Astrocyte (in vitro differentiated cells and primary cell): ENCODE measurements at regions not wholly inside any gene's neighbourhood (a gene's known extent, or its start where the extent isn't known, plus 50 kb on each side); places are given as distances from the start of the nearest gene placed in this dataset.
A peak's percentile ranks its signal among the peaks of the same experiment; 100 is the strongest.

Experiments used
- DNase-seq: peaks from one replicate; pipeline ENCODE4 v3.0.0-alpha.2; 2010; ENCODE audit warnings: low read depth
- FAIRE-seq: peaks from 2 replicates; lab custom pipeline; 2011; peaks lifted over from hg19 to GRCh38; lab: Jason Lieb, UNC
- H2AFZ ChIP-seq: 2 replicates; pipeline ENCODE4 v1.6.0; 2012; ENCODE audit warnings: low read depth, low read length, inconsistent platforms
- H3K27ac ChIP-seq: 2 replicates; pipeline ENCODE4 v1.5.1; 2011; ENCODE audit warnings: low read depth, low read length, inconsistent platforms
- H3K27me3 ChIP-seq: 2 replicates; pipeline ENCODE4 v1.6.0; 2011; ENCODE audit warnings: low read length, inconsistent platforms; ENCODE audit not compliant: insufficient read depth
- H3K36me3 ChIP-seq: 2 replicates; pipeline ENCODE4 v1.5.1; 2011; ENCODE audit warnings: low read length, inconsistent platforms; ENCODE audit not compliant: insufficient read depth
- H3K4me1 ChIP-seq: 2 replicates; pipeline ENCODE4 v1.5.1; 2011; ENCODE audit warnings: low read length, inconsistent platforms; ENCODE audit not compliant: insufficient read depth
- H3K4me2 ChIP-seq: 2 replicates; pipeline ENCODE4 v1.6.0; 2012; ENCODE audit warnings: low read length, inconsistent platforms
- H3K4me3 ChIP-seq: 2 replicates; pipeline ENCODE4 v1.5.1; 2011; ENCODE audit warnings: low read depth, mild to moderate bottlenecking, low read length, inconsistent platforms; ENCODE audit not compliant: insufficient read depth
- H3K79me2 ChIP-seq: 2 replicates; pipeline ENCODE4 v1.6.0; 2012; ENCODE audit warnings: mild to moderate bottlenecking, low read length, inconsistent platforms; ENCODE audit not compliant: insufficient read depth
- H3K9ac ChIP-seq: 2 replicates; pipeline ENCODE4 v1.6.0; 2012; ENCODE audit warnings: mild to moderate bottlenecking, low read length, inconsistent platforms
- H3K9me3 ChIP-seq: 2 replicates; pipeline ENCODE4 v1.5.1; 2012; ENCODE audit warnings: low read depth, mild to moderate bottlenecking, low read length, inconsistent platforms; ENCODE audit not compliant: insufficient read depth
- H4K20me1 ChIP-seq: 2 replicates; pipeline ENCODE4 v1.6.0; 2012; ENCODE audit warnings: low read length, inconsistent platforms; ENCODE audit not compliant: insufficient read depth
- H3K27ac Mint-ChIP-seq: one replicate; pipeline ENCODE4 v1.8.0; 2021; ENCODE audit warnings: mild to moderate bottlenecking, mixed read lengths; ENCODE audit not compliant: unreplicated experiment
- H3K27me3 Mint-ChIP-seq: one replicate; pipeline ENCODE4 v1.8.0; 2021; ENCODE audit warnings: low read depth, mixed read lengths; ENCODE audit not compliant: unreplicated experiment
- H3K36me3 Mint-ChIP-seq: one replicate; pipeline ENCODE4 v1.8.0; 2021; ENCODE audit warnings: low read depth, mixed read lengths; ENCODE audit not compliant: unreplicated experiment
- H3K4me1 Mint-ChIP-seq: one replicate; pipeline ENCODE4 v1.8.0; 2021; ENCODE audit warnings: low read depth, mixed read lengths; ENCODE audit not compliant: unreplicated experiment
- H3K4me3 Mint-ChIP-seq: one replicate; pipeline ENCODE4 v1.8.0; 2021; ENCODE audit warnings: mild to moderate bottlenecking, moderate library complexity, mixed read lengths; ENCODE audit not compliant: unreplicated experiment
- H3K9me3 Mint-ChIP-seq: one replicate; pipeline ENCODE4 v1.8.0; 2021; ENCODE audit warnings: mild to moderate bottlenecking, mixed read lengths; ENCODE audit not compliant: unreplicated experiment
- EZH2 ChIP-seq: IDR thresholded peaks from 2 replicates; pipeline ENCODE4 v1.6.1; 2012; ENCODE audit warnings: mild to moderate bottlenecking, low read length, inconsistent platforms; ENCODE audit not compliant: insufficient read depth
- TF ChIP-seq, protein P1 (sequence below): IDR thresholded peaks from 2 replicates; pipeline ENCODE4 v1.5.1; 2011; ENCODE audit warnings: low read depth, mild to moderate bottlenecking, inconsistent platforms, low read length, moderate library complexity; ENCODE audit not compliant: insufficient read depth

DNA sequence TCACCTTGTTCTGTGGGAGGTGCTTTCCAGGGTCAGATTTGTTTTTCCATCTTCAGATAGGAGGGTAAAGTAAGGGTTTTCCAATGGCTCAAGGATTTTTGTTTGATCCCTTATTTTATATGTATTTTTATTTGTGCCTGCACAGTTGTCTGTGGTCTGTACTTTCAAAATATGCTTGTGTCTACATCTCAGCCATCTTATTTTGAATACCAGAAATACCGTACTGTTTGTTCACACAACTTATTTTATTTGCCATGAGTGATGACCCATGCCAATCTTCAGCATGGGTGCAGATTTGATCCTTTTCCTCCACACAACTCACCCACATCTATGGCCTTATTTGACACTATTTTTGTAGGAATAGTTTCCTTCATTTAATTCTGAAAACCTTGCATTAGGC, 72.2 kb upstream of the PTCHD4 start:
- Histone ChIP-seq H3K79me2 (no peaks in the 10 kb centered on the region), H3K9ac (no peak overlapping the region), H3K4me2 (no peak overlapping the region), H3K4me3 (no peak overlapping the region), H3K27ac (no peak overlapping the region), H3K4me1 (no peaks in the 10 kb centered on the region), H3K27me3 (no peaks in the 10 kb centered on the region), H4K20me1 (no peaks in the 10 kb centered on the region), H3K9me3 (no peaks in the 10 kb centered on the region), H3K36me3 (no peaks in the 10 kb centered on the region), H2AFZ (no peak overlapping the region)
- DNase-seq (peak; percentile 40), FAIRE-seq (no peak)
- TF ChIP-seq EZH2: no peak
- TF ChIP-seq, protein P1, sequence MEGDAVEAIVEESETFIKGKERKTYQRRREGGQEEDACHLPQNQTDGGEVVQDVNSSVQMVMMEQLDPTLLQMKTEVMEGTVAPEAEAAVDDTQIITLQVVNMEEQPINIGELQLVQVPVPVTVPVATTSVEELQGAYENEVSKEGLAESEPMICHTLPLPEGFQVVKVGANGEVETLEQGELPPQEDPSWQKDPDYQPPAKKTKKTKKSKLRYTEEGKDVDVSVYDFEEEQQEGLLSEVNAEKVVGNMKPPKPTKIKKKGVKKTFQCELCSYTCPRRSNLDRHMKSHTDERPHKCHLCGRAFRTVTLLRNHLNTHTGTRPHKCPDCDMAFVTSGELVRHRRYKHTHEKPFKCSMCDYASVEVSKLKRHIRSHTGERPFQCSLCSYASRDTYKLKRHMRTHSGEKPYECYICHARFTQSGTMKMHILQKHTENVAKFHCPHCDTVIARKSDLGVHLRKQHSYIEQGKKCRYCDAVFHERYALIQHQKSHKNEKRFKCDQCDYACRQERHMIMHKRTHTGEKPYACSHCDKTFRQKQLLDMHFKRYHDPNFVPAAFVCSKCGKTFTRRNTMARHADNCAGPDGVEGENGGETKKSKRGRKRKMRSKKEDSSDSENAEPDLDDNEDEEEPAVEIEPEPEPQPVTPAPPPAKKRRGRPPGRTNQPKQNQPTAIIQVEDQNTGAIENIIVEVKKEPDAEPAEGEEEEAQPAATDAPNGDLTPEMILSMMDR: no peak
- Mint-ChIP-seq H3K4me1 (no peaks in the 10 kb centered on the region), H3K27ac (no peak overlapping the region), H3K36me3 (no peaks in the 10 kb centered on the region), H3K27me3 (no peaks in the 10 kb centered on the region), H3K4me3 (no peak overlapping the region), H3K9me3 (no peaks in the 10 kb centered on the region)

DNA sequence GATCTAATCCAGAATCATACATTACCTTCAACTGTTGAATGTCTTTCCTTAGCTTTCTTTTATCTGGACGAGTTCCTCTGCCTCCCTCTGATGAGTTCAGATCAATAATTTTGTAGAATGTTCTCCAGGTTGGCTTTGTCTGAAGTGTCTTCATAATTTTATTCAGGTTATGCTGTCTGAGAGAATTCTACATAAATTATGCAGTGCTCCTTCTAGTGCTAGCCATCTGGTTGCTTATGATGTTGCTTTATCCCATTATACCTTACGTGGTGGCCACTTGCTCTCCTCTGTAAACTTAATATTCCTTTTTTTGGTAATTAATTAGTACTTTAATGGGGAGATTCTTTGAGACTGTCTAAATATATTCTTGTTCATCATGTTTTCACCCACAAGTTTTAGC, 67.7 kb upstream of the PTCHD4 start:
- no peak overlapping the region for H3K27ac ChIP-seq
- H3K36me3 ChIP-seq: no peaks in the 10 kb centered on the region
- Mint-ChIP-seq H3K27ac (no peak overlapping the region), H3K4me1 (no peaks in the 10 kb centered on the region), H3K4me3 (no peak overlapping the region), H3K27me3 (no peaks in the 10 kb centered on the region), H3K9me3 (no peaks in the 10 kb centered on the region), H3K36me3 (no peaks in the 10 kb centered on the region)
- H3K9ac ChIP-seq: no peak overlapping the region
- DNase-seq (no peak), FAIRE-seq (no peak)
- H3K9me3 ChIP-seq: no peaks in the 10 kb centered on the region
- TF ChIP-seq EZH2: no peak
- TF ChIP-seq, protein P1: no peak
- H3K4me1 ChIP-seq: no peaks in the 10 kb centered on the region
- H4K20me1 ChIP-seq: no peaks in the 10 kb centered on the region
- H2AFZ ChIP-seq: no peak overlapping the region
- no peaks in the 10 kb centered on the region for H3K79me2 ChIP-seq
- no peaks in the 10 kb centered on the region for H3K27me3 ChIP-seq
- no peak overlapping the region for H3K4me2 ChIP-seq
- H3K4me3 ChIP-seq: no peak overlapping the region

DNA sequence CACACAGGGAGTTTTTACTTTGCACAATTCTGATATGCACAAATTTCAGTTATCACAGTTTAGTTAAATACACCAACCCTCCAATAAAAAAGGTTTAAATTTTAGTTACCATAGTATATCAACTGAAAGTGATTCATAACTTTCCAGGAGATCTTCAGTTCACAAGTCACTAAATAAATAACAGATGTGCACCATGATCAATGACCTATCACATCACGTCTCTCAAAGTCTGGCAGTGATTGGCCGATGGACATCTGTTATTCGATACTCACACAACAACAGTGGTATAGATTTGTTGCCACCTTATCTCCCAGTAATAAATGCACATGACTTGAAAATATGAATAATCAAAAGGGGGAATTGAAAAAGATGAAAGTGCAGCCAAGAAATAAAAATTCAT, 66.8 kb upstream of the PTCHD4 start:
- no peak for FAIRE-seq
- no peaks in the 10 kb centered on the region for H3K4me1 ChIP-seq
- no peaks in the 10 kb centered on the region for H3K27me3 ChIP-seq
- H4K20me1 ChIP-seq: no peaks in the 10 kb centered on the region
- H3K36me3 Mint-ChIP-seq: no peaks in the 10 kb centered on the region
- no peak overlapping the region for H3K9ac ChIP-seq
- H3K4me3 ChIP-seq: no peak overlapping the region
- H3K4me2 ChIP-seq: no peak overlapping the region
- TF ChIP-seq EZH2: no peak
- TF ChIP-seq, protein P1: no peak
- no peaks in the 10 kb centered on the region for H3K4me1 Mint-ChIP-seq
- no peak overlapping the region for H3K4me3 Mint-ChIP-seq
- H3K27ac Mint-ChIP-seq: no peak overlapping the region
- no peak overlapping the region for H2AFZ ChIP-seq
- H3K9me3 Mint-ChIP-seq: no peaks in the 10 kb centered on the region
- H3K27ac ChIP-seq: no peak overlapping the region
- no peaks in the 10 kb centered on the region for H3K36me3 ChIP-seq
- H3K9me3 ChIP-seq: no peaks in the 10 kb centered on the region
- H3K79me2 ChIP-seq: no peaks in the 10 kb centered on the region
- H3K27me3 Mint-ChIP-seq: no peaks in the 10 kb centered on the region
- DNase-seq: no peak
